ENCODE measurements at regions not wholly inside any gene's neighbourhood (a gene's known extent, or its start where the extent isn't known, plus 50 kb on each side); places are given as distances from the start of the nearest gene placed in this dataset.

- H3K4me2 ChIP-seq (ENCODE audit: low read length), result no peak overlapping the region
- no peak overlapping the region for H3K9ac ChIP-seq (ENCODE audit: low read length)
- no peaks in the 10 kb centered on the region for H3K4me1 ChIP-seq (ENCODE audit: insufficient read depth, low read length, severe bottlenecking)
- H3K9me3 ChIP-seq (ENCODE audit: low read length), result no peaks in the 10 kb centered on the region
- no peaks in the 10 kb centered on the region for H4K20me1 ChIP-seq (ENCODE audit: insufficient read depth, low read length)
- no peaks in the 10 kb centered on the region for H3F3A ChIP-seq (ENCODE audit: insufficient read depth, low read length)
- H3K27me3 ChIP-seq (ENCODE audit: insufficient read depth, low read length), result no peaks in the 10 kb centered on the region
- no peak overlapping the region for H3K27ac ChIP-seq (ENCODE audit: low read depth, low read length, poor library complexity, severe bottlenecking)
- H3K4me3 ChIP-seq (ENCODE audit: low read depth, low read length, poor library complexity, severe bottlenecking), result no peak overlapping the region
- no peak for TF ChIP-seq EZH2 (IDR thresholded peaks at IDR 0.05; ENCODE audit: borderline replicate concordance, low read length)
- no peak for TF ChIP-seq CTCF (IDR thresholded peaks at IDR 0.05; ENCODE audit: low read length)
- no peaks in the 10 kb centered on the region for H3K9me2 ChIP-seq (ENCODE audit: low read depth, low read length)
- H3K36me3 ChIP-seq (ENCODE audit: insufficient read depth, low read length), result no peaks in the 10 kb centered on the region
- no peak overlapping the region for H2AFZ ChIP-seq (ENCODE audit: low read length)
- no peaks in the 10 kb centered on the region for H3K79me2 ChIP-seq (ENCODE audit: insufficient read depth, low read length)
Measured at GRCh38 chr5:162221910-162222309, 154.3 kb downstream of the GABRG2 start.

DNA sequence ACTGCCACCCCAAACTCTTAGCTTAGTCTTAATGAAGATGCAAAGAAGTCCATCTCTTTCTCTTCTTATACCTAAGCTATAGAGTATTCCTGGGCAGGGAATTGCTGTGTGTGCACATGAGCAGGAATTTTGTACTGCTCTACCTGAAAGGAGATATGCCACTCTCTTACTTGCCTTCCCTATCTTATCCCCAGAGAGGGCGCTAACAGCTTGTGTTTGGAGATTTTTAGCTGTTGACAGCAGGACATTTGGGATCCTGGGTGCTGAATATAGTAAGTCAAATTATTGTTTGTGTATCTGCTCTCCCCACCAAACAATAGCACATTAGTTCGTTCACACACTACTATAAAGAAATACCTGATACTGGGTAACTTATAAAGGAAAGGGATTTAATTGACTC lies 159.5 kb downstream of the GABRG2 start:
- Histone ChIP-seq H3K4me2 (ENCODE audit: low read length) (no peak overlapping the region), H3K27me3 (ENCODE audit: insufficient read depth, low read length) (no peaks in the 10 kb centered on the region), H3F3A (ENCODE audit: insufficient read depth, low read length) (no peaks in the 10 kb centered on the region), H4K20me1 (ENCODE audit: insufficient read depth, low read length) (no peaks in the 10 kb centered on the region), H2AFZ (ENCODE audit: low read length) (no peak overlapping the region), H3K4me1 (ENCODE audit: insufficient read depth, low read length, severe bottlenecking) (no peaks in the 10 kb centered on the region), H3K9me3 (ENCODE audit: low read length) (no peaks in the 10 kb centered on the region), H3K9ac (ENCODE audit: low read length) (no peak overlapping the region), H3K9me2 (ENCODE audit: low read depth, low read length) (no peaks in the 10 kb centered on the region), H3K4me3 (ENCODE audit: low read depth, low read length, poor library complexity, severe bottlenecking) (no peak overlapping the region), H3K36me3 (ENCODE audit: insufficient read depth, low read length) (no peaks in the 10 kb centered on the region), H3K27ac (ENCODE audit: low read depth, low read length, poor library complexity, severe bottlenecking) (no peak overlapping the region), H3K79me2 (ENCODE audit: insufficient read depth, low read length) (no peaks in the 10 kb centered on the region)
- TF ChIP-seq CTCF (IDR thresholded peaks at IDR 0.05; ENCODE audit: low read length) (peak; percentile 11; the same call in 1 of the 2 replicates), EZH2 (IDR thresholded peaks at IDR 0.05; ENCODE audit: borderline replicate concordance, low read length) (no peak)

DNA sequence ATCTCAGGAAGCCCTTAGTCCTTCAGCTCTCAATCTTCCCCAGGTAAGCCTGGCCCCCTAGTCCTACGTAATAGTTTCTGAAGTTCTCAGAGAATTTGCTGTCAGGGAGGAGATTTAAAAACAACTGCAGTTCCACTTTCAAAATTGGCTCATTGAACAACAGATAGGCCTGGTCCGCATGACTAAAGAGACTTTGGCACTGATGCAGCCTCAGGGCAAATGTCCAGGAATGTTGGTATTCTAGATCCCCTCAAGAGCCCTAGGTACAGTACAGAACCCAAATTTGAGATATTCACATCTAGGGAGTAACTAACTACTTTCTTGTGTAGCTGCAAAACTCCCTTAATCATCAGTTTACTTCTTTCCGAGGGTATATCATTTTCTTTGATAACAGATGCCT lies 162.8 kb downstream of the GABRG2 start:
- TF ChIP-seq EZH2 (IDR thresholded peaks at IDR 0.05; ENCODE audit: borderline replicate concordance, low read length) (no peak), CTCF (IDR thresholded peaks at IDR 0.05; ENCODE audit: low read length) (no peak)
- Histone ChIP-seq H3K9ac (ENCODE audit: low read length) (no peak overlapping the region), H3K36me3 (ENCODE audit: insufficient read depth, low read length) (no peaks in the 10 kb centered on the region), H3K4me2 (ENCODE audit: low read length) (no peak overlapping the region), H3F3A (ENCODE audit: insufficient read depth, low read length) (no peaks in the 10 kb centered on the region), H3K27ac (ENCODE audit: low read depth, low read length, poor library complexity, severe bottlenecking) (no peak overlapping the region), H3K9me3 (ENCODE audit: low read length) (no peaks in the 10 kb centered on the region), H3K79me2 (ENCODE audit: insufficient read depth, low read length) (no peaks in the 10 kb centered on the region), H3K4me1 (ENCODE audit: insufficient read depth, low read length, severe bottlenecking) (no peaks in the 10 kb centered on the region), H3K4me3 (ENCODE audit: low read depth, low read length, poor library complexity, severe bottlenecking) (no peak overlapping the region), H3K27me3 (ENCODE audit: insufficient read depth, low read length) (no peaks in the 10 kb centered on the region), H2AFZ (ENCODE audit: low read length) (no peak overlapping the region), H3K9me2 (ENCODE audit: low read depth, low read length) (no peaks in the 10 kb centered on the region), H4K20me1 (ENCODE audit: insufficient read depth, low read length) (no peaks in the 10 kb centered on the region)

Measured in OCI-LY1 (cell line).